ENCODE measurements at regions not wholly inside any gene's neighbourhood (a gene's known extent, or its start where the extent isn't known, plus 50 kb on each side); places are given as distances from the start of the nearest gene placed in this dataset.

GRCh38 chr3:163644172-163644571, 1434.1 kb downstream of the SI start:
- Histone ChIP-seq H3K4me3 (replicated peaks in 1 of 4; ENCODE audit: control extremely low read depth in 1 of 4, insufficient read depth in 1 of 4, low read depth in 3 of 4, low read length in 4 of 4) (no peak overlapping the region), H2AFZ (ENCODE audit: low read length) (no peak overlapping the region), H3K9me3 (ENCODE audit: control insufficient read depth, insufficient read depth, low read depth, low read length) (no peaks in the 10 kb centered on the region), H3K9ac (ENCODE audit: insufficient read depth, low read length) (no peak overlapping the region), H3K4me2 (ENCODE audit: extremely low read depth, insufficient read depth, low read length) (no peak overlapping the region), H3K36me3 (ENCODE audit: control insufficient read depth, insufficient read depth, low read length) (no peaks in the 10 kb centered on the region), H3K27ac (ENCODE audit: insufficient read depth, low read length) (no peak overlapping the region), H3K4me1 (ENCODE audit: control insufficient read depth, extremely low read depth, insufficient read depth, low read length) (no peaks in the 10 kb centered on the region), H4K20me1 (ENCODE audit: control insufficient read depth, extremely low read depth, insufficient read depth, low read length) (no peaks in the 10 kb centered on the region), H3K27me3 (ENCODE audit: control insufficient read depth, insufficient read depth, low read length) (no peaks in the 10 kb centered on the region), H3K79me2 (ENCODE audit: control insufficient read depth, insufficient read depth, low read length) (no peaks in the 10 kb centered on the region)
- DNase-seq (ENCODE audit: low read depth in 2 of 2): no peak
- no peak for TF ChIP-seq CTCF (conservative IDR thresholded peaks at IDR 0.05 in 1 of 2, IDR thresholded peaks at IDR 0.05 in 1 of 2; ENCODE audit: low read depth in 1 of 2, low read length in 2 of 2)
- no peak for TF ChIP-seq EZH2 (IDR thresholded peaks at IDR 0.05; ENCODE audit: low read length, missing control alignments)

- H3K9ac ChIP-seq (ENCODE audit: insufficient read depth, low read length): no peak overlapping the region
- no peaks in the 10 kb centered on the region for H3K9me3 ChIP-seq (ENCODE audit: control insufficient read depth, insufficient read depth, low read depth, low read length)
- H3K27ac ChIP-seq (ENCODE audit: insufficient read depth, low read length): no peak overlapping the region
- DNase-seq (ENCODE audit: low read depth in 2 of 2): no peak
- no peaks in the 10 kb centered on the region for H3K4me1 ChIP-seq (ENCODE audit: control insufficient read depth, extremely low read depth, insufficient read depth, low read length)
- no peaks in the 10 kb centered on the region for H4K20me1 ChIP-seq (ENCODE audit: control insufficient read depth, extremely low read depth, insufficient read depth, low read length)
- H3K36me3 ChIP-seq (ENCODE audit: control insufficient read depth, insufficient read depth, low read length): no peaks in the 10 kb centered on the region
- H3K79me2 ChIP-seq (ENCODE audit: control insufficient read depth, insufficient read depth, low read length): no peaks in the 10 kb centered on the region
- no peak for TF ChIP-seq EZH2 (IDR thresholded peaks at IDR 0.05; ENCODE audit: low read length, missing control alignments)
- no peak for TF ChIP-seq CTCF (conservative IDR thresholded peaks at IDR 0.05 in 1 of 2, IDR thresholded peaks at IDR 0.05 in 1 of 2; ENCODE audit: low read depth in 1 of 2, low read length in 2 of 2)
- H2AFZ ChIP-seq (ENCODE audit: low read length): no peak overlapping the region
- H3K27me3 ChIP-seq (ENCODE audit: control insufficient read depth, insufficient read depth, low read length): no peaks in the 10 kb centered on the region
- no peak overlapping the region for H3K4me3 ChIP-seq (replicated peaks in 1 of 4; ENCODE audit: control extremely low read depth in 1 of 4, insufficient read depth in 1 of 4, low read depth in 3 of 4, low read length in 4 of 4)
- no peak overlapping the region for H3K4me2 ChIP-seq (ENCODE audit: extremely low read depth, insufficient read depth, low read length)
Measured at GRCh38 chr3:163632722-163633121, 1445.6 kb downstream of the SI start.

- Histone ChIP-seq H3K4me3 (replicated peaks in 1 of 4; ENCODE audit: control extremely low read depth in 1 of 4, insufficient read depth in 1 of 4, low read depth in 3 of 4, low read length in 4 of 4) (no peak overlapping the region), H3K27me3 (ENCODE audit: control insufficient read depth, insufficient read depth, low read length) (no peaks in the 10 kb centered on the region), H3K9ac (ENCODE audit: insufficient read depth, low read length) (no peak overlapping the region), H4K20me1 (ENCODE audit: control insufficient read depth, extremely low read depth, insufficient read depth, low read length) (no peaks in the 10 kb centered on the region), H3K4me1 (ENCODE audit: control insufficient read depth, extremely low read depth, insufficient read depth, low read length) (no peaks in the 10 kb centered on the region), H3K27ac (ENCODE audit: insufficient read depth, low read length) (no peak overlapping the region), H3K36me3 (ENCODE audit: control insufficient read depth, insufficient read depth, low read length) (no peaks in the 10 kb centered on the region), H3K4me2 (ENCODE audit: extremely low read depth, insufficient read depth, low read length) (no peak overlapping the region), H3K79me2 (ENCODE audit: control insufficient read depth, insufficient read depth, low read length) (no peaks in the 10 kb centered on the region), H2AFZ (ENCODE audit: low read length) (no peak overlapping the region), H3K9me3 (ENCODE audit: control insufficient read depth, insufficient read depth, low read depth, low read length) (no peaks in the 10 kb centered on the region)
- no peak for DNase-seq (ENCODE audit: low read depth in 2 of 2)
- TF ChIP-seq EZH2 (IDR thresholded peaks at IDR 0.05; ENCODE audit: low read length, missing control alignments): no peak
- no peak for TF ChIP-seq CTCF (conservative IDR thresholded peaks at IDR 0.05 in 1 of 2, IDR thresholded peaks at IDR 0.05 in 1 of 2; ENCODE audit: low read depth in 1 of 2, low read length in 2 of 2)
Measured at GRCh38 chr3:163626753-163627152, 1451.5 kb downstream of the SI start.
